PC-3 (cell line): ENCODE measurements at regions not wholly inside any gene's neighbourhood (a gene's known extent, or its start where the extent isn't known, plus 50 kb on each side); places are given as distances from the start of the nearest gene placed in this dataset.

Experiments used
- ATAC-seq: fragments of 200-7000 bp; cut with Tn5 transposase; 2 replicates; pipeline ENCODE4 v1.9.1; 2020; ENCODE audit warnings: mild to moderate bottlenecking, moderate library complexity
- BruUV-seq: library from RNA; stranded (reverse); fragments of 400-500 nt; replicated peaks from 2 replicates; lab custom pipeline; 2021; lab: Mats Ljungman, UMichigan
- CTCF ChIA-PET: fragments of 300-600 bp; sonication (Branson Sonifier 250); formaldehyde crosslinking; loops from one replicate; lab custom pipeline; 2022; ENCODE audit warnings: antibody characterized with exemption; lab: Charles Lee
- POLR2A ChIA-PET: fragments of 300-600 bp; sonication (Branson Sonifier 250); formaldehyde crosslinking; loops from one replicate; lab custom pipeline; 2022; ENCODE audit warnings: antibody characterized with exemption; ENCODE audit not compliant: unreplicated experiment; lab: Charles Lee
- DNase-seq: peaks from one replicate; pipeline ENCODE4 v3.0.0-alpha.2; 2015
- H2AFZ ChIP-seq: fragments of 300-600 bp; sonication (generic); 2 replicates; pipeline ENCODE4 v1.6.0; 2016; ENCODE audit warnings: antibody characterized with exemption, low read length
- H3F3A ChIP-seq: fragments of 300-600 bp; sonication (generic); one replicate; pipeline ENCODE4 v1.6.0; 2017; ENCODE audit warnings: antibody characterized with exemption, low read length, control low read depth, mild to moderate bottlenecking; ENCODE audit not compliant: unreplicated experiment
- H3K27ac ChIP-seq: fragments of 300-600 bp; sonication (generic); 2 replicates; pipeline ENCODE4 v1.5.1; 2016; ENCODE audit warnings: mild to moderate bottlenecking, low read length
- H3K27me3 ChIP-seq: fragments of 300-600 bp; sonication (generic); 2 replicates; pipeline ENCODE4 v1.6.1; 2016; ENCODE audit warnings: low read length, mixed read lengths
- H3K36me3 ChIP-seq: fragments of 300-600 bp; sonication (generic); 2 replicates; pipeline ENCODE4 v1.6.1; 2016; ENCODE audit warnings: low read depth, mixed run types, low read length, mixed read lengths
- H3K4me1 ChIP-seq: fragments of 300-600 bp; sonication (generic); 2 replicates; pipeline ENCODE4 v1.5.1; 2016; ENCODE audit warnings: low read length; ENCODE audit not compliant: insufficient read depth
- H3K4me2 ChIP-seq: fragments of 300-600 bp; sonication (generic); 2 replicates; pipeline ENCODE4 v1.6.0; 2016; ENCODE audit warnings: low read length
- H3K4me3 ChIP-seq: fragments of 300-600 bp; sonication (generic); 2 replicates; pipeline ENCODE4 v1.5.1; 2016; ENCODE audit warnings: mild to moderate bottlenecking, low read length, mixed read lengths
- H3K79me2 ChIP-seq: fragments of 300-600 bp; sonication (generic); 2 replicates; pipeline ENCODE4 v1.6.1; 2017; ENCODE audit warnings: low read length, mixed read lengths
- H3K9ac ChIP-seq: fragments of 300-600 bp; sonication (generic); 2 replicates; pipeline ENCODE4 v1.6.0; 2016; ENCODE audit warnings: mild to moderate bottlenecking, low read length
- H3K9me2 ChIP-seq: fragments of 300-600 bp; sonication (generic); replicated peaks from 2 replicates; pipeline ENCODE4 v1.6.1; 2016; ENCODE audit warnings: mixed run types, low read length, mixed read lengths
- H3K9me3 ChIP-seq: fragments of 300-600 bp; sonication (generic); 2 replicates; pipeline ENCODE4 v1.6.1; 2016; ENCODE audit warnings: low read length, mixed read lengths
- H4K20me1 ChIP-seq: fragments of 300-600 bp; sonication (generic); 2 replicates; pipeline ENCODE4 v1.6.1; 2016; ENCODE audit warnings: low read length, mixed read lengths
- CTCF ChIP-seq: fragments of 300-600 bp; sonication (generic); conservative IDR thresholded peaks from 2 replicates; pipeline ENCODE4 v1.5.1; 2017; ENCODE audit warnings: antibody characterized with exemption, low read depth, mild to moderate bottlenecking, low read length
- EZH2 ChIP-seq: fragments of 300-600 bp; sonication (generic); IDR thresholded peaks from one replicate; pipeline ENCODE4 v1.6.1; 2017; ENCODE audit warnings: antibody characterized with exemption, mild to moderate bottlenecking, low read length; ENCODE audit not compliant: unreplicated experiment
- EZH2phosphoT487 ChIP-seq: fragments of 300-600 bp; sonication (generic); IDR thresholded peaks from 2 replicates; pipeline ENCODE4 v1.6.1; 2018; ENCODE audit warnings: mild to moderate bottlenecking, antibody characterized with exemption, low read length, borderline replicate concordance
- intact Hi-C: fragments of 100-400 bp; cut with micrococcal nuclease; formaldehyde crosslinking; loops from 2 replicates; pipeline ENCODE4 v1.9.0; 2023

- no peak overlapping the region for H3K27ac ChIP-seq
- H3K4me1 ChIP-seq, result no peaks in the 10 kb centered on the region
- POLR2A ChIA-PET, result no interaction called here
- H3K36me3 ChIP-seq, result no peaks in the 10 kb centered on the region
- H3K27me3 ChIP-seq, result no peaks in the 10 kb centered on the region
- intact Hi-C loops, result no loop called here
- H3K9me2 ChIP-seq, result no peaks in the 10 kb centered on the region
- no peak for TF ChIP-seq EZH2phosphoT487
- no peak for TF ChIP-seq EZH2
- no peak for TF ChIP-seq CTCF
- CTCF ChIA-PET, result no interaction called here
- DNase-seq (no peak), ATAC-seq (no peak)
- H3K4me3 ChIP-seq, result no peak overlapping the region
- no peak overlapping the region for H3K4me2 ChIP-seq
- H3K79me2 ChIP-seq, result no peaks in the 10 kb centered on the region
- H2AFZ ChIP-seq, result no peak overlapping the region
- no peaks in the 10 kb centered on the region for H3F3A ChIP-seq
- BruUV-seq, result no TSS peak
- H3K9me3 ChIP-seq, result no peaks in the 10 kb centered on the region
- no peak overlapping the region for H3K9ac ChIP-seq
- H4K20me1 ChIP-seq, result no peaks in the 10 kb centered on the region
Observed at GRCh38 chr16:17532338-17532995, 61.7 kb upstream of the XYLT1 start.

GRCh38 chr16:17529982-17530760 is 59.4 kb upstream of the XYLT1 start:
- H3K4me1 ChIP-seq, result no peaks in the 10 kb centered on the region
- BruUV-seq, result no TSS peak
- H2AFZ ChIP-seq, result no peak overlapping the region
- no peaks in the 10 kb centered on the region for H3K9me3 ChIP-seq
- ATAC-seq, result no peak
- no peak overlapping the region for H3K4me3 ChIP-seq
- POLR2A ChIA-PET, result no interaction called here
- H3K36me3 ChIP-seq, result no peaks in the 10 kb centered on the region
- H3F3A ChIP-seq, result no peaks in the 10 kb centered on the region
- no peaks in the 10 kb centered on the region for H4K20me1 ChIP-seq
- H3K9ac ChIP-seq, result no peak overlapping the region
- H3K9me2 ChIP-seq, result no peaks in the 10 kb centered on the region
- H3K4me2 ChIP-seq, result no peak overlapping the region
- intact Hi-C loops, result no loop called here
- H3K27ac ChIP-seq, result no peak overlapping the region
- H3K27me3 ChIP-seq, result no peaks in the 10 kb centered on the region
- CTCF ChIA-PET, result no interaction called here
- DNase-seq, result no peak
- TF ChIP-seq EZH2 (no peak), CTCF (no peak), EZH2phosphoT487 (no peak)
- no peaks in the 10 kb centered on the region for H3K79me2 ChIP-seq
